ENCODE measurements at regions not wholly inside any gene's neighbourhood (a gene's known extent, or its start where the extent isn't known, plus 50 kb on each side); places are given as distances from the start of the nearest gene placed in this dataset.

GRCh38 chr7:66421830-66422475 lies 206.7 kb upstream of the KCTD7 start:
- TF ChIP-seq POLR2AphosphoS5 (IDR thresholded peaks at IDR 0.05; ENCODE audit: low read depth, low read length) (no peak), POLR2A (IDR thresholded peaks at IDR 0.05; ENCODE audit: low read depth, low read length) (no peak)

Measured in GM12891 (cell line).